GM18951 (cell line): ENCODE measurements at regions not wholly inside any gene's neighbourhood (a gene's known extent, or its start where the extent isn't known, plus 50 kb on each side); places are given as distances from the start of the nearest gene placed in this dataset.

Experiments used
- POLR2A ChIP-seq: IDR thresholded peaks from 4 replicates; pipeline ENCODE4 v1.6.1; 2011; ENCODE audit warnings: mild to moderate bottlenecking; ENCODE audit not compliant: insufficient read length, insufficient read depth; ENCODE audit errors: extremely low read depth
- in situ Hi-C: fragments of 300-500 bp; cut with MboI; formaldehyde crosslinking; loops from one replicate; pipeline ENCODE4 v1.12.0; 2022; ENCODE audit warnings: low sequenced_read_pairs, mixed read lengths, inconsistent platforms; ENCODE audit not compliant: unreplicated experiment

DNA sequence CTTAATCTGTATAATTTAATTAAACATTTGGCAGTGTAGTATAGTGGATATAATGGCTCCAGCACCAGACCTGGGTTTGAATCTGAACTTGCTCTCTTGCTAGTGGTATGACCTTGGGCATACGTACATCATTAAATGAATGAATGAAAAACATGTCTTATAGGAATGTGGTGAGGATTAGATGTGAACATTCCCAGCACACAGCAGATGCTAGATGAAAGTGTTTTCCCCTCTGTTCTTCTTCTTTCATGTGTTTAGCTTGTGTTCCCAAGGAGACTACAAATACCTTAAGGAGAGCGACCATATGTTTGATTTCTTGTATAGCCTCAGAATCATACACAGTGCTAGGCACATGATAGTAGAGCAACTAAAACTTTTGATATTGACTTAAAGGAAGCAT is 56.5 kb downstream of the CT47B1 start:
- TF ChIP-seq POLR2A: no peak

DNA sequence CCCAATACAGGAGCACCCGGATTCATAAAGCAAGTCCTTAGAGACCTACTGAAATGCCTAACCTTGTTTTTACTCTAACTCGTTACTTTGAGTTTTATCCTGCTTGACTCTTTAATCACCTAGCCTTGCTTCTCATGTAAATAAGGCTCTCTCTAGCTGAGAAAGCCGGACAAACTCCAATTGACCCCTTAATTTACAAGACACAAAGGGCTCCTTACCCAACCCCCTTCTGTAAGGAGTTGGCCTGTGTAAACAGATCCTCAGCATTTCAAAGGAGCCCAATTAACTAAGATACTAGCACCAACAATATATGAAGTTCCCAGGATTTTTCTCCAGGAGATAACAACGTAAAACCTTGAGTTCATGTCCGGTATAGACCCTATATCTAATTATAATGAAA is 61.7 kb downstream of the CT47B1 start:
- in situ Hi-C loops: no loop called here
- TF ChIP-seq POLR2A: no peak

More for the DNA sequence above, 56.5 kb downstream of the CT47B1 start:
- in situ Hi-C loops: no loop called here

DNA sequence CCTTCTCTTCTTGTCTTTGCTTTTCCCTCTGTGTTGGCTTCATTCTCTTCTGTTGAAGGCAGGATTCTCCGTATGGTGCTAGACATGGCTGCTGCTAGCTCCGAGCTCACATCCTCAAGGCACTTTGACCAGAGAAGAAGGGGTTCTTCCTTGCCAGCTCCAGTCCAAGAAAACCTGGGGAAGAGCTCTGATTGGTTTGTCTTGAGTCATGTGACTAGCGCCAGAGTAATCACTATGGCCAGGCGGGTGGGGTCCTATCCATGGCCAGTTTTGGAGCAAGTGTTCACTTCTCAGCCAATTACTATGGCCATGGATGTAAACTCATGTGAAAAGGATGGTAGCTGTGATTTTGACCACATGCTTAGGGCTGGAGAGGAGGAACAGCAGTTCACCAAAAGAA is 74.2 kb downstream of the CT47B1 start:
- TF ChIP-seq POLR2A: no peak
- in situ Hi-C loops: no loop called here

DNA sequence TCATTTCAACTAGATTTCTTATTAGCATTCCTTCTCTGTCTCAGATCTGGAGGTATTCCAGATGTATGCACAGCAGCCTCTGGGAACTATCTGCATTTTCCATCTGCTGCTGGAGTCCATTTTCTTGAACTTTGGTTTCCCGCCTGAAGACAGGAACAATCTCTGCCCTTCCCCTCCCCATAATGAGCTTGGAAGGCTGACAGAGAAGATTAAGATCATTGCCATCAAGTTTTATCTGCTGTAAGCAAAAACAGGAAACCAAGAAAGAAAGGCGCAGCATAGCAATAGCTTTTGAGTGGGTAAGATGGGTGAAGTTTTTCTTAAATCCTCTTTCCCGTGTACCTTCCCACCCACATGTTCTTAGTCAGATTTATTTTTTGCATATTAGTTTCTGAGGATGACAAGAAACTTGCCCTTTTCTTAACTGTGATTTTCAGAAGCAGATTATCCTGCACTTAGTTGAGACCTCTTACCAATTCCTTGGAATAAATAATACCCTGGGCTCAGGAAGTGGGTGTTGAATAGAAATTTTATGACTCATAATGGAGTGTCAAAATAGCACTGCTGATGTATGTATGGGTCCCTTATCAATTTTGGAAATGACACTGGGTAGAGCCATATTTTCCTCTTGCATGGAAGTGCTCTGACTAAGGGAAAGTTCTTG is 78.3 kb downstream of the CT47B1 start:
- in situ Hi-C loops: no loop called here
- no peak for TF ChIP-seq POLR2A

DNA sequence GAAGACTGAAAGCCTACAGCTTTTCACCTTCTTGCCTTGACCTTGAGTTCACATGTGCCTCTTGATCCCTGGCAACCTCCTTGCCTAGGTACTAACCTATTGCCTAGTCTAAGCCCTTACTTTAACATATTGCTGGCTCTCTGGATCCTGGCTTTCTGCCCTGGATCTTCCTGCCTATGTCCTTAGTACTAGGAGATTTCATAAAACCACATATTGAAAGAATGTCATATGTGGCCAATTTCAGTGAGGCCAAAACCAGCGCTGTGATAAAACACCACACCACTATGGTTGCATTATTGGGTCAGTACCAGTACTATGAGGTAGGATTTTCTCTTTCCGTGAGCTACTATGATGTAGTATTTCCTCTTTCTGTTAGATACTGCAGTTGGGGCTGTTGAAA is 80.4 kb downstream of the CT47B1 start:
- in situ Hi-C loops: no loop called here
- no peak for TF ChIP-seq POLR2A

DNA sequence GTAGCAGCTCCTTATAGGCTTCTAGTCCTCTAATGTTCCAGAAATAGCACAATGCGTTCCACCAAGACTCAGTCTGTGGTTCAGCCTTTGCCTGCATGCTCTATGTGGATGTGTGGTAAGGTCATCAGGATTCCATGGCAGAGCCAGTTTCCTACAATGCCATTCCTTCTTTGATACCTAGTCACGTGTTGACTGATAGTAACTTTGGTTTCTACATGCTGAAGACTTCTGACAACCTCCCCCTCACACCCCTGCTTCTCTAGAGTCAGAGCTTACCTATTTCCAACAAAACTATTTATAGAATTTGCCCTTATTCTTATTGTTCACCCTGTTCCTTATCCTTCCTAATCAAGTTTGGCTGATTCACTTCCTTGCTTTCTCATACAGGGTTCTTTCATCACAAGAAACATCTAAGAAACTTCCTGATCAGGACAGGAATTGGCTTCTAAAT is 81.1 kb downstream of the CT47B1 start:
- TF ChIP-seq POLR2A: no peak
- in situ Hi-C loops: no loop called here

DNA sequence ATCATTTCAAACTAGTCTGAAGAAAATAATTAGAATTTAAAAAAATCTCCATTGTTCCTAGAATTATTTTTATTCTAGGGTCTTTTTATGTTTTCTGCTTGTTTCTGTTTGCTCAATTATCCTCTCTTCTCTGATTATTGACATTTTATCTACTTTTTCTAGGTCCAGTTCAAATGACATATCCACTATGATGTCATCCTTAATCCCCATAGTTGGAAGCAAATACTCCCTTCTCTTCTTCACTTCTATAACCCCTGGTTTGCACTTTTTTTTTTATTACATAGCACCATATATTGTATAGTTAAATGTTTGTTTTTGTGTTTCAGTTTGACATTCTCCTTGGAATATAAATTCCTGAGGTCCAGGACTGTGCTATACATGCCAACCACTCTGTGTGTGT is 82.6 kb downstream of the CT47B1 start:
- no peak for TF ChIP-seq POLR2A
- in situ Hi-C loops: no loop called here

DNA sequence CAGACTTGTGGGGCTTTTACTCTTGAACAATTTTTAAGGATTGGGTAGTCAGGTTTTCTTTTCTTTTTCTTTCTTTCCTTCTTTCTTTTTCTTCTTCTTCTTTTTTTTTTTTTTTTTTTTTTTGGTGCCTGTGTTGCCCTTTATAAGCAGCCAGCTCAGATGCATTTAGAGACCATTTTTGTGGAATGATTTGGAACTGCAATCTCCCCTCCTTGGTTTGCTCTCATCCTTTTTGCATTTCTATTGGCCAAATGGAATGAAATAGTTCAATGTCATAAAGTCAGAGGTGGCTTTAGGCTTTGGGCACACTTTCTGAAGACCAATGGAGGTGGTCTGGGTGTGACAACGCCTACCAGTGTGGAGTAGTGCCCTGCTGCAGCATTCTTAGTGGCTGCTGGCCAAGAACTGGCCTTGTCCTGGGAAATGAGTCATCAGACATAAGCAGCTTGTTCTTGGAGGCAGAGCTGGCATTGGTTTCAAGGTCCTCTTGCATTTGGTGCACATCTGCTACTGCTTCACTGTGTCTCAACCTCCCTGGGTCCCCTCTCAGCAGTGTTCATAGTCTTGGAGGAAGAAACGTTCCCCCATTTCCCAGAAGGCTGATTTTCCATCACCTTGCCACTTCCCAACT is 84.5 kb downstream of the CT47B1 start:
- TF ChIP-seq POLR2A: no peak
- in situ Hi-C loops: no loop called here

DNA sequence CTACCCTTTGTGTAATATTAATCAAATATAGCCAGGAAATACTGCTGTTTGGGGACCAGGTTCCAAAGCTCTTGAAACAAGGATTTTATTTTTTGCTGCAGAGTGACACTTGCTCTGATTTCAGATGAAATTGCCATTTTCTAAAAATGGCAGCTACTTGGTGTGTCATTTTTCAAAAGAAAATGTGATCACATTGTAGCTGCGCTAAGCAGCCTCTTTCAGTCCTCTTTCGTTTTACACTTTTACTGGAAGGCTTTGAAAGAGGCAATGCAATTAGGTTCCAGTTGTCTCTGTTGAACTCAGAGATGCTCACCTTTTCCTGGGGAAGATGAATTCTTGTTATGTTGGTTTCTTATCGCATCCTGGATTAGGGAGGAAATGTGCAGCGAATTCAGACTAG is 85.1 kb downstream of the CT47B1 start:
- in situ Hi-C loops: no loop called here
- TF ChIP-seq POLR2A: no peak

DNA sequence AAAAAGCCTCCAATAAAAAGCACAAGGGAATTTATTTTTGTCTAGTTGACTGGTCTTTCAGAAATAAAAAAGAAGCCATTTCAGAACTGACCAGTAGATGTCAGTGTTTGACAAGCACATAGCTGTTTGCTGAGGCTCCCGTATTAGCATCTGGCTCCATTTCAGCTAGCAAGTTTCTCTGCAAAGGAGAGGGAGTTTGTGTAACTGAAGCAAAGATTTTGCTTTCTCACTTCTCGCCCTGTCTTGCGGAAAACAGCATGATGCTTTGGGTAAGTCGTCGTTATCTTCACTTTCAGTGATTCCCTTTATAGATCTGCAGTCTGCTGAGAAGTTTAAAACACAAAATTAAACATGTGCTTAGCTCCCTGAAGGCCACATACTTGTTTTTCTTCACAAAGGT is 85.5 kb downstream of the CT47B1 start:
- in situ Hi-C loops: no loop called here

DNA sequence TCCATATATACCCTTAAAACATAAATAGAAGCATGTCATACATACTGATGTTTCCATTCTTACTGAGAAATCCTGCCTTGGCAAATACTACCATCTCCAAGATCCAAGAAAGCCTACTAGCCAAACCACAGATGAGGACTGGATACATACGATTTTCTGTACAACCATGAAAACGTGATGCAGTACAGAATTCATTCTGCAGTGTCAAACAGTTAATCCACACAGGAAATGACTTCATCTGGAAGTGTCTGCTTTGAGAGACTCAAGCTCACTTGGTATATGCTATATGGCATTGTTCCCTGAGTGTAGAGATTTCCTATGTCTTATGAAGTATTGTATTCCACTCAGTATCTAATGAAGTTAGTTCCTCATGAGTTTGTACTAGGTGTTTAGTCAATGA is 94.3 kb downstream of the CT47B1 start:
- in situ Hi-C loops: no loop called here
- no peak for TF ChIP-seq POLR2A

More for the DNA sequence above, 85.5 kb downstream of the CT47B1 start:
- TF ChIP-seq POLR2A: no peak

DNA sequence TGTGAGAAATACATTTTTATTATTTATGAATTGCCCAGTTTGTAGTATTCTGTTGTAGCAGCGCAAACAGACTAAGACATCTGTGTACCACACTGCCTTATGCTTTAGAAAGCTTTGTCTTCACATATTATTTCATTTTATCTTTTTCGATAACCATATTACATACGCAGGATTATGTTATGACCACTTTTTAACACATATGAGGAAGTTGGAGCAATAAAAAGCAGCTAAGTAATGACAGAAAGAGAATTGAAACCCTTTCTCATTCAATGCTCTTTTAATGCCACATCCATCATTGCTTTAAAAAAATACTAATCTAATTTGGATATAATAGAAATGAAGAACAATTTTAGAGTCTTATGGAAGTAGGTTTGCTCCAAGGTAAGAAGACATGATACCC is 99.7 kb downstream of the CT47B1 start:
- in situ Hi-C loops: no loop called here
- TF ChIP-seq POLR2A: no peak

DNA sequence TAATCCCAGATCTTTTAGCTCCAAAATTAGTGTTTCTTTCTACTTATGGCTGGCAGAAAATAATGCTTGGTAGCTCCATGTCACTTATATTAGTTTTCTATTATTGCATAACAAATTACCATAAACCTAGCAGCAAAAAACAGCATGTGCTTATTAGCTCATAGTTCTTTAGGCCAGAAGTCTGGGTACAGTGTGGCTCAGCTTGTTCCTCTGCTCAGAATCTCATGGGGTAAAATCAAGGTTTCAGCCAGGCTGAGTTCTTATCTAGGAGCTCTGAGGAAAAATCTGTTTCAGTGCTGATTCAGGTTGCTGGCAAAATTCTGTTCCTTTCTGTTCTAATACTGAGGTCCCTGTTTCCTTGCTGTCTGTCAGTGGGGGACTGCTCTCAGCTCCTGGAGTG is 101.1 kb downstream of the CT47B1 start:
- in situ Hi-C loops: loop anchor here (25.0 kb wide), 1 partner anchor 287 kb away; no protein-coding TSS in a partner anchor

DNA sequence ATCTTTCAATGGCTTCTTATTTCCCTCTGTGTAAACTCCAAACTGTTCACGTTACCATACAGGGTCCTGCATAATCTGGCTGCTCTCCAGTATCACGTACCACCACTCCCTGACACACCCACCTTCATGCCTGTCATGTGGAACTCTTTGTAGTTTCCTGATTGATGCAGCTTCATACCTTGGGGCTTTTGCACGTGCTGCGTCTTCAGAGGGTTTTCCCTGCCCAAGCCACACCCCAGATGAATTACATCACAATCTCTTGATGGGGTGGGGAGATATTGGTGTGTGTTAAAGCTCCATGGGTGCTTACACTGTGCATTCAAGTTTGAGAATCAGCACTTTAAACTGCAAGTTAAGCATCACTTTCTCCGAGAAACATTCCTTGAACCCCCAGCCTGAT is 101.9 kb downstream of the CT47B1 start:
- TF ChIP-seq POLR2A: no peak
- in situ Hi-C loops: loop anchor here (25.0 kb wide), 1 partner anchor 286 kb away; no protein-coding TSS in a partner anchor

More for the DNA sequence above, 101.1 kb downstream of the CT47B1 start:
- TF ChIP-seq POLR2A: no peak
